CD4-positive, alpha-beta T cell treated with Interleukin-4 for 4 hours (primary cell): ENCODE measurements at regions not wholly inside any gene's neighbourhood (a gene's known extent, or its start where the extent isn't known, plus 50 kb on each side); places are given as distances from the start of the nearest gene placed in this dataset.

Source experiments
- DNase-seq: peaks from one replicate; pipeline ENCODE4 v3.0.0-alpha.2; 2020

GRCh38 chr15:31842532-31843195 is 187.7 kb upstream of the CHRNA7 start:
- no peak for DNase-seq

GRCh38 chr15:31843426-31844055 is 186.8 kb upstream of the CHRNA7 start:
- DNase-seq: no peak

- DNase-seq: no peak
These were observed 184.5 kb upstream of the CHRNA7 start for GRCh38 chr15:31845791-31846190.

- no peak for DNase-seq
These were observed 182.4 kb upstream of the CHRNA7 start for GRCh38 chr15:31847961-31848360.

GRCh38 chr15:31848621-31849020 is 181.7 kb upstream of the CHRNA7 start:
- no peak for DNase-seq

- no peak for DNase-seq
These were observed 177.1 kb upstream of the CHRNA7 start for GRCh38 chr15:31852933-31853799.

- DNase-seq: no peak
These were observed 173.7 kb upstream of the CHRNA7 start for GRCh38 chr15:31856581-31856980.

GRCh38 chr15:31857194-31857593 is 173.1 kb upstream of the CHRNA7 start:
- DNase-seq: no peak

GRCh38 chr15:31858026-31858425 is 172.3 kb upstream of the CHRNA7 start:
- DNase-seq: no peak

- DNase-seq: no peak
These were observed 164.1 kb upstream of the CHRNA7 start for GRCh38 chr15:31866248-31866647.

- peak; percentile 48 for DNase-seq
These were observed 162.5 kb upstream of the CHRNA7 start for GRCh38 chr15:31867536-31868442.

- DNase-seq: no peak
These were observed 160.5 kb upstream of the CHRNA7 start for GRCh38 chr15:31869686-31870307.

GRCh38 chr15:31870328-31871165 is 159.8 kb upstream of the CHRNA7 start, which contains the start of gene OTUD7A:
Gene OTUD7A, minus strand, starts transcription at chr15:31870673.
- DNase-seq: peak; percentile 80

GRCh38 chr15:31871166-31871886 is 159.0 kb upstream of the CHRNA7 start:
- DNase-seq: no peak

GRCh38 chr15:31871887-31872281 is 158.4 kb upstream of the CHRNA7 start:
- DNase-seq: no peak

- DNase-seq: no peak
These were observed 143.1 kb upstream of the CHRNA7 start for GRCh38 chr15:31887246-31887645.

GRCh38 chr15:31892513-31892912 is 137.8 kb upstream of the CHRNA7 start:
- DNase-seq: no peak

GRCh38 chr15:31893780-31894179 is 136.5 kb upstream of the CHRNA7 start:
- no peak for DNase-seq

- no peak for DNase-seq
These were observed 132.6 kb upstream of the CHRNA7 start for GRCh38 chr15:31897746-31898145.

GRCh38 chr15:31901501-31901900 is 128.8 kb upstream of the CHRNA7 start:
- no peak for DNase-seq

- DNase-seq: no peak
These were observed 125.3 kb upstream of the CHRNA7 start for GRCh38 chr15:31905054-31905453.
